Muscle of leg (tissue), 3 donors: ENCODE measurements at regions not wholly inside any gene's neighbourhood (a gene's known extent, or its start where the extent isn't known, plus 50 kb on each side); places are given as distances from the start of the nearest gene placed in this dataset.

Source experiments
- DNase-seq: peaks from one replicate; pipeline ENCODE4 v3.0.0; 2013
- H3K27ac ChIP-seq: one replicate; pipeline ENCODE4 v1.5.1; 2013; ENCODE audit warnings: mild to moderate bottlenecking, low read length, control low read depth
- H3K27me3 ChIP-seq: one replicate; pipeline ENCODE4 v1.6.1; 2013; ENCODE audit warnings: low read length; ENCODE audit not compliant: control insufficient read depth, insufficient read depth
- H3K36me3 ChIP-seq: one replicate; pipeline ENCODE4 v1.6.1; 2013; ENCODE audit warnings: low read length; ENCODE audit not compliant: control insufficient read depth, insufficient read depth
- H3K4me1 ChIP-seq: one replicate; pipeline ENCODE4 v1.6.1; 2013; ENCODE audit warnings: low read length; ENCODE audit not compliant: control insufficient read depth, insufficient read depth
- H3K4me3 ChIP-seq: one replicate; pipeline ENCODE4 v1.5.1; 2013; ENCODE audit warnings: low read length, control low read depth
- H3K9me3 ChIP-seq: replicated peaks from 2 replicates; pipeline ENCODE4 v1.6.1; 2013; ENCODE audit warnings: low read depth, low read length; ENCODE audit not compliant: control insufficient read depth
- WGBS: methylation state at CpG from one replicate; pipeline ENCODE4 v1.1.5; 2013; ENCODE audit warnings: missing lambda C conversion rate; ENCODE audit not compliant: insufficient coverage; 5-methylcytosine and 5-hydroxymethylcytosine counted together

- Histone ChIP-seq H3K9me3 (no peaks in the 10 kb centered on the region), H3K27ac (no peak overlapping the region), H3K27me3 (peaks cover 6% of the 10 kb centered on the region), H3K36me3 (no peaks in the 10 kb centered on the region), H3K4me1 (peaks cover 23% of the 10 kb centered on the region), H3K4me3 (no peak overlapping the region)
- 64% methylated on average over 8 of the region's 9 CpGs for WGBS
- peak; percentile 47 for DNase-seq
These were observed 121.7 kb upstream of the PRR20G start for GRCh38 chr3:127409421-127410136.

GRCh38 chr3:127408684-127409420, 121.0 kb upstream of the PRR20G start:
- H3K27ac ChIP-seq = no peak overlapping the region
- H3K27me3 ChIP-seq = peaks cover 6% of the 10 kb centered on the region
- no peaks in the 10 kb centered on the region for H3K9me3 ChIP-seq
- 65% methylated on average over 11 of the region's 14 CpGs for WGBS
- peaks cover 23% of the 10 kb centered on the region for H3K4me1 ChIP-seq
- DNase-seq = no peak
- no peak overlapping the region for H3K4me3 ChIP-seq
- no peaks in the 10 kb centered on the region for H3K36me3 ChIP-seq

- Histone ChIP-seq H3K4me1 (peaks cover 23% of the 10 kb centered on the region), H3K4me3 (no peak overlapping the region), H3K27me3 (peaks cover 6% of the 10 kb centered on the region), H3K27ac (no peak overlapping the region), H3K9me3 (no peaks in the 10 kb centered on the region), H3K36me3 (no peaks in the 10 kb centered on the region)
- DNase-seq = no peak
- 69% methylated on average over 11 of the region's 15 CpGs for WGBS
These were observed 120.3 kb upstream of the PRR20G start for GRCh38 chr3:127408022-127408683.

- Histone ChIP-seq H3K9me3 (no peaks in the 10 kb centered on the region), H3K27ac (no peak overlapping the region), H3K36me3 (no peaks in the 10 kb centered on the region), H3K27me3 (peaks cover 6% of the 10 kb centered on the region), H3K4me3 (no peak overlapping the region), H3K4me1 (peaks cover 23% of the 10 kb centered on the region)
- WGBS = 83% methylated on average over 8 of the region's 13 CpGs
- no peak for DNase-seq
These were observed 119.4 kb upstream of the PRR20G start for GRCh38 chr3:127407026-127407939.

- DNase-seq = no peak
- Histone ChIP-seq H3K27me3 (peaks cover 6% of the 10 kb centered on the region), H3K9me3 (no peaks in the 10 kb centered on the region), H3K4me3 (no peak overlapping the region), H3K36me3 (no peaks in the 10 kb centered on the region), H3K4me1 (peaks cover 23% of the 10 kb centered on the region), H3K27ac (no peak overlapping the region)
- 83% methylated on average over 9 of the region's 14 CpGs for WGBS
These were observed 118.6 kb upstream of the PRR20G start for GRCh38 chr3:127406309-127407025.

GRCh38 chr3:127405791-127406190, 117.9 kb upstream of the PRR20G start:
- 71% methylated on average over 7 of the region's 10 CpGs for WGBS
- Histone ChIP-seq H3K4me1 (peaks cover 23% of the 10 kb centered on the region), H3K27me3 (peaks cover 6% of the 10 kb centered on the region)

GRCh38 chr3:127405010-127405598, 117.3 kb upstream of the PRR20G start:
- peaks cover 22% of the 10 kb centered on the region for H3K4me1 ChIP-seq
- WGBS = 66% methylated on average over 4 of the region's 8 CpGs

More at GRCh38 chr3:127405791-127406190, 117.9 kb upstream of the PRR20G start:
- H3K36me3 ChIP-seq = no peaks in the 10 kb centered on the region
- H3K9me3 ChIP-seq = no peaks in the 10 kb centered on the region
- no peak for DNase-seq
- no peak overlapping the region for H3K4me3 ChIP-seq
- H3K27ac ChIP-seq = no peak overlapping the region

GRCh38 chr3:127404221-127405009, 116.6 kb upstream of the PRR20G start:
- no peak for DNase-seq
- Histone ChIP-seq H3K4me3 (no peak overlapping the region), H3K27me3 (peaks cover 6% of the 10 kb centered on the region)

More at GRCh38 chr3:127405010-127405598, 117.3 kb upstream of the PRR20G start:
- H3K36me3 ChIP-seq = no peaks in the 10 kb centered on the region
- DNase-seq = no peak
- no peaks in the 10 kb centered on the region for H3K9me3 ChIP-seq
- H3K27ac ChIP-seq = no peak overlapping the region
- H3K4me3 ChIP-seq = no peak overlapping the region
- peaks cover 6% of the 10 kb centered on the region for H3K27me3 ChIP-seq

More at GRCh38 chr3:127404221-127405009, 116.6 kb upstream of the PRR20G start:
- no peak overlapping the region for H3K27ac ChIP-seq
- H3K4me1 ChIP-seq = peaks cover 15% of the 10 kb centered on the region
- no peaks in the 10 kb centered on the region for H3K9me3 ChIP-seq
- H3K36me3 ChIP-seq = no peaks in the 10 kb centered on the region
- WGBS = 61% methylated on average over 3 of the region's 8 CpGs
